ENCODE measurements at regions not wholly inside any gene's neighbourhood (a gene's known extent, or its start where the extent isn't known, plus 50 kb on each side); places are given as distances from the start of the nearest gene placed in this dataset.
"Not testable (repeated sequence)": the region's sequence is repeated elsewhere in the genome, so short reads cannot be mapped to it uniquely, and the experiment has no call there.

GRCh38 chr5:124017321-124017720 lies 505.3 kb downstream of the CSNK1G3 start:
- not testable (repeated sequence) for TF ChIP-seq CTCF, POLR2A (IDR thresholded peaks at IDR 0.05)

All from thyroid gland (tissue), 4 donors.